Epidermal melanocyte (primary cell): ENCODE measurements at regions not wholly inside any gene's neighbourhood (a gene's known extent, or its start where the extent isn't known, plus 50 kb on each side); places are given as distances from the start of the nearest gene placed in this dataset.
"Not testable (repeated sequence)": the region's sequence is repeated elsewhere in the genome, so short reads cannot be mapped to it uniquely, and the experiment has no call there.

ENCODE experiments used
- DNase-seq: peaks from one replicate; pipeline ENCODE4 v3.0.0; 2011; ENCODE audit warnings: low spot score; ENCODE audit not compliant: insufficient read length

- DNase-seq = no peak
Observed at GRCh38 chr4:144366425-144366824, 225.9 kb upstream of the GYPA start.

GRCh38 chr4:144371485-144371884 lies 231.0 kb upstream of the GYPA start:
- DNase-seq = no peak

GRCh38 chr4:144374065-144374464 lies 233.5 kb upstream of the GYPA start:
- DNase-seq = no peak

GRCh38 chr4:144376866-144377265 lies 236.3 kb upstream of the GYPA start:
- no peak for DNase-seq

GRCh38 chr4:144384408-144384807 lies 243.9 kb upstream of the GYPA start:
- DNase-seq = no peak

GRCh38 chr4:144399927-144400326 lies 246.0 kb upstream of the HHIP start:
- no peak for DNase-seq

- DNase-seq = no peak
Observed at GRCh38 chr4:144402176-144402575, 243.8 kb upstream of the HHIP start.

GRCh38 chr4:144402999-144403398 lies 243.0 kb upstream of the HHIP start:
- DNase-seq = no peak

GRCh38 chr4:144403893-144404292 lies 242.1 kb upstream of the HHIP start:
- no peak for DNase-seq

- no peak for DNase-seq
Observed at GRCh38 chr4:144409525-144409924, 236.4 kb upstream of the HHIP start.

- no peak for DNase-seq
Observed at GRCh38 chr4:144410230-144410783, 235.6 kb upstream of the HHIP start.

GRCh38 chr4:144411119-144411518 lies 234.8 kb upstream of the HHIP start:
- DNase-seq = no peak

- no peak for DNase-seq
Observed at GRCh38 chr4:144411700-144412099, 234.3 kb upstream of the HHIP start.

GRCh38 chr4:144421056-144421455 lies 224.9 kb upstream of the HHIP start:
- no peak for DNase-seq

- no peak for DNase-seq
Observed at GRCh38 chr4:144421839-144422565, 224.0 kb upstream of the HHIP start.

GRCh38 chr4:144423930-144424329 lies 222.0 kb upstream of the HHIP start:
- no peak for DNase-seq

- not testable (repeated sequence) for DNase-seq
Observed at GRCh38 chr4:144426023-144426422, 219.9 kb upstream of the HHIP start.

GRCh38 chr4:144442713-144443112 lies 203.2 kb upstream of the HHIP start:
- DNase-seq = no peak

- no peak for DNase-seq
Observed at GRCh38 chr4:144449611-144450010, 196.3 kb upstream of the HHIP start.

GRCh38 chr4:144450526-144450925 lies 195.4 kb upstream of the HHIP start:
- DNase-seq = no peak

- no peak for DNase-seq
Observed at GRCh38 chr4:144451766-144452450, 194.0 kb upstream of the HHIP start.

- DNase-seq = no peak
Observed at GRCh38 chr4:144456196-144456595, 189.8 kb upstream of the HHIP start.

- DNase-seq = no peak
Observed at GRCh38 chr4:144461906-144462305, 184.1 kb upstream of the HHIP start.
